ENCODE measurements at regions not wholly inside any gene's neighbourhood (a gene's known extent, or its start where the extent isn't known, plus 50 kb on each side); places are given as distances from the start of the nearest gene placed in this dataset.

DNA sequence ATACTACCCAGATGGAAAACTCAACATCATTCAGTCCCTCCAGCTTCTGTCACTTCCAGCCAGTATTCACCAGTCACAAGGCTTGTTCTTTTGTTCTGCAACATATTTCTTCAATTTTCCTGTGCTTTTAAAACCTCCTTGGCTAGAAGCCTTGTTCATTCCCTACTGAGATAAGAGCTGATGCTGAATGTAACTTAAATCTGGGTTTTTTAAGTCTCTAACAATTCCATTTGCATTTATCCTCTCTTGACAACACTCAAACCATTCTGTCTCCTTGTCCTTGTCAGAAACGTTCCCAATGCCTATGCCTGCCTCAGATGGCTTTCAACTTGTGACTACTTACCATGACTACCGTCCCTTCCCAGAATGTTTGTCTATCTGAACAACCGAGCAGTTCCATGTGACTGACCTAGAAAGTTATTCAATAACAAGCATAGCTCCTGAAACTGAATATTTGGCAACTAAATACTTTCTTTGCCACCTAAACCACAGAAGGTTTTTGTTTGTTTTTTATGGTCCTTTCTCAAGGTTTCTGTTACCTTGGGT, 682.9 kb upstream of the GALNTL6 start:
- DNase-seq = no peak

DNA sequence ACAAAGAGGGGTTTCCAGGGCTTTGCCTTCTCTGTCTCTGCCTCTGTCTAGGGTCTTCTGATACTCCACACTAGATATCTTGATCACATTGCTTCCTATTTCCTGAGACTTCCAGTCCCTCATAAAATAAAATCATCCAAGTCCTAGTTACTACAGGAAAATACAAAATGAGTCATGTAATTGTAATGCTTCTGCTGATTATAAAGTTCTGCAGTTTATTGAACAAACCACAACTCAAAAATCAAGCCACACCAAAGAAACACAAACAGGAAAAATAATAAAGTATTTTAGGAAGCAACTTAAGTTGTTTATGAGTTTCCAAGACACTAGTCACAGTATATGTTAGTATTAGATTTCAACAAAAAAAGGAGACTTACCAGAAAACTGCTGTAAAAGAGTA, 695.1 kb upstream of the GALNTL6 start:
- DNase-seq = no peak

DNA sequence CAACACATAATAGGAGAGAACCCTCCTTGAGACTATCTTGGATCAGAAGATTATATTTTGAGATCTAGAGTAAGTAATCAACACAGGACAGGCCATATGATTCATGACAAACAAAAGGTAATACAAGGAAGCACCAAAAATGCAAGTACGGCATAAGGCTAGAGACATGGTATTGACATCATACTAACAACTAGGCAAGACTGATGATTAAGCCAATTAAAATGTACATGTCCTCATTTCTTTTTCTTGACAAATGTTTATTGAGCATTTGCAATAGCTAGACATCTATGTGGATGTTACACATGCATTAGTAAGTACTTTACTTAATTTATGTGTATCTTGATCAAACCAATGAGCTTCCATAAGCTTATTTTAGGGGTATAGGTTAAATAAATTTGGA, 695.7 kb upstream of the GALNTL6 start:
- DNase-seq = no peak

DNA sequence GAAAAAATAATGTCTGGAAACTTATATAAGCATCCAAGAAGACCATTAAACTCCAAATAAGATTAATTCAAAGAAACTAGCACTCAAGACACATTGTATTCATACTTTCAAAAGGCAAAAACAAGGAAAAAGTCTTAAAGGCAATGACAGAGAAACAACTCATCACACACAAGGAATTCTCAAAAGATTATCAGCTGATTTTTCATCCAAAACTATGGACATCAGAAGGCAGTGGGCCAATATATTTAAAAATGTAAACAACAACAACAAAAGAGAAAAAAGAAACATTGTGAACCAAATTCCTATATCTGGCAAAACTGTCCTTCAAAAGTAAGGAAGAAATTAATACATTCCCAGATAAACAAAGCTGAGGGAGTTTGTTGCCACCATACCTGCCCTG, 711.4 kb upstream of the GALNTL6 start:
- DNase-seq = no peak

GRCh38 chr4:171087089-171087488, 726.1 kb upstream of the GALNTL6 start:
- no peak for DNase-seq

GRCh38 chr4:171067422-171067821, 745.8 kb upstream of the GALNTL6 start:
- DNase-seq = no peak

GRCh38 chr4:171049380-171049779, 763.8 kb upstream of the GALNTL6 start:
- no peak for DNase-seq

- DNase-seq = no peak
Measured at GRCh38 chr4:171042989-171043524, 770.1 kb upstream of the GALNTL6 start.

DNA sequence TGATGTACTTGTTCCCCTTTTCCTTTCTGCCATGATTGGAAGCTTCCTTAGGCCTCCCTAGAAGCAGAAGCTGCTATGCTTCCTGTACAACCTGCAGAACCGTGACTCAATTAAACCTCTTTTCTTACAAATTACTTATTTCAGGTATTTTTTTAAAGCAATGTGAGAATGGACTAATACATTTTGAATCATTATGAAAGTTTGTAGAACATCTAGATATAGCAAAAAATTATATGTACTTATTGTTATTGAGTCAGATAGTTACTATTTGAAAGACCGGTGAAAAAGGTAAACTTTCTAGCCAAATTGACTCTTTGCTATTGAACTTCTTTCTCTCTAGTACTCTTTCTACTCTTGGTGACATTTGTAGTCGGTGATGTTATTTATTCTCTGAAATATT, 777.3 kb upstream of the GALNTL6 start:
- DNase-seq = no peak

DNA sequence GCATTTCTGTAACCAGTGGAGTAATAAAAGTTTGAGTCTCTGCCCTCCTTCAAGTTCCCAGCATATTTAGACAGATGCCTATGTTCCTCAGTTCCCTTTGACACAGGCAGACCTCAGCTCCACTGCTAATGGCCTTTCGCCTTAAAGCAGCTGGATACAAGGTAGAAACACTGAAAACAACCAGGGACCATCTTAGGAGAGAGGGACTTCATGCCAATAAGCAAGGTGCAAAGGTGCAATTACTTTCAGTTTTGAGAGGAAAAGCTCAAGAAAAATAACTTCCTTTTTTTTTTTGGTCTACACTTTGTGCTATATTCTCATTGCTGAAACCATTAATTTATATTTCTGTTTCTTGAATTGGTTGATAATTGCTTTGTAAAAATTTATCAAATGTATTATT, 781.9 kb upstream of the GALNTL6 start:
- DNase-seq = no peak

- DNase-seq = no peak
Measured at GRCh38 chr4:171025776-171026175, 787.4 kb upstream of the GALNTL6 start.

DNA sequence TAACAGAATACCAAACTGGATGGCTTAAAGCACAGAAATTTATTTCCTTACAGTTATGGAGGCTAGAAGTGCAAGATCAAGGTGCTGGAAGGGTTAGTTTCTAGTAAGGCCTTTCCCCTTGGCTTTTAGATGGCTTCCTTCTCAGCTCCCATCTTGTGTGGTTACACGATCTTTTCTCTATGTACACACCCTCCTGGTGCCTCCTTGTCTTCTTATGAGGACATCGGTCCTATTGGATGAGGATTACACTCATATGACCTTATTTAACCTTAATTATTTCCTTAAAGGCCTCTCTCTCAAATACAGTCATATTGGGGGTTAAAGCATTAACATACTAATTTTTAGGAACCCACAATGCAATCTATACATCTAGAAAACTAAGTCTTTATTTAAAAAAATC, 787.9 kb upstream of the GALNTL6 start:
- no peak for DNase-seq

GRCh38 chr4:171024720-171025303, 788.4 kb upstream of the GALNTL6 start:
- DNase-seq = no peak

DNA sequence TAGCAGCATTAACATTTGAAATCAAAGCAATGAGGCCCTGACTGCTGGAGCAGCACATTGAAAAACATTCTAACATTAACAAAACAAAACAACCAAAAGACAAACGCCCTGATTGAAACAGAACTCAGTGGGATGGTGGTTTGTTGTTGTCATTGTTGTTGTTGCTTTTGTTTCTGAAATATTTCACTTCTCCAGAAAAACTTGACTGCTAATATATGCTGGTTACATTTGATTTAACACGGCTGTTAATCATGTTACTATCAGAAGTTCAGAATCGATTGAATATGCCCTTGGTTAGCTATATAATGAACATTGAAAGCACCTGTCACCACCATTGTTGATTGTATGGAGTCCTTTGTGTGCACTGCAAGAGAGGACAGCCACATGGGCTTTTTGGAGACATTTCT, 790.4 kb upstream of the GALNTL6 start:
- DNase-seq = no peak

GRCh38 chr4:171017593-171017992, 795.6 kb upstream of the GALNTL6 start:
- DNase-seq = no peak

GRCh38 chr4:171016145-171016544, 797.1 kb upstream of the GALNTL6 start:
- DNase-seq = no peak

DNA sequence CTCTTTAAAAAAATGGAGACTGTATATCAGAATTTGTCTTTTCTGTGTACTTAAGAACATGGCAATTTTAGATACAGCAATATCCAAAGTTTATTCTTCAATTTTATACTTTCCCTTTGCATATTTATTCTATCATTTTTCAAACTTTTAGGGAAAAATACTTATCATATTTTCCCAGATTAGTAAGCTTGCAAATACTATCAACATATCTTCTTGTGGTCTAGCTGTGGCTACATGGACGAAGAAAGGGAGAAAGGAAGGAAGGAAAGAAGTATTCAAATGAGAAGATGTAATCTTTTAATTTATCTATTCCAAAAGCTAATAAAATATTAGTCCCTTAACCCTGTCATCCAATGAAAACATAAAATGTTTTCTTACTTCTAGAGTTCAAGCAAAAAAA, 797.8 kb upstream of the GALNTL6 start:
- DNase-seq = no peak

DNA sequence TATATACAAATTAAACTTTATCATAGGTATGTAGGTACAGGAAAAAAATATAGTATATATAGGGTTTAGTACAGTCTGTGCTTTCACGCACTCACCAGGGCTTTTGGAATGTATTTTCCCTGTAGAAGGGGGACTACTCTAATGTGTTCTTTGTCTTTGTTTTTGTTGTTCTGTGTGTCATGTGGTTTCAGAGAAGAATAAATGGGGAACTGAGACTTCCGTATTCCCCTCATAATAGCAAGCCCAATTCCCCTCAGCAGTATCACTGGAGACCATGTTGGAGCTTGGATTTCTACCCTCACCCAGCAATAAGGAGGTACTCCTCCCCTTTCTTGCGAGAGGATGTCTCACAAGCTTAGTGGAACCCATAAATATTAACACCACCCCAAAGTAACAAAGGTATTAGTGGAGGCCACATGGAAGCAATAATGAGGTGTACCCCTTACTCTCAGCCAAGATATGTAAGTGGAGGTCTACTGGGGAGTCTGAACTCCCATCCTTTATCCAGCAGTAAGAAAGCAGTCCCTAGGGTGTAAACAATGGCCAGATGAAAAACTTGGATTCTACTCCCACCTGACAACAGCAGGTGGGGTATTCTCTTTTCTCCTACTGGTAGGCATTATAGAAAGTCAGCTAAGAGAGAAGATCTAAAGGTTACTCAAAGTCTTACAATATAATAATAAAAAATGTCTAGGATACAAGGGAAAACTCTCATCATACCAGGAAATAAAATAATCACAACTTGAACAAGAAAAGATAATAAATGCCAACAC, 805.4 kb upstream of the GALNTL6 start:
- no peak for DNase-seq

- no peak for DNase-seq
Measured at GRCh38 chr4:171002246-171002645, 811.0 kb upstream of the GALNTL6 start.

- no peak for DNase-seq
Measured at GRCh38 chr4:170990989-170991589, 822.1 kb upstream of the GALNTL6 start.

DNA sequence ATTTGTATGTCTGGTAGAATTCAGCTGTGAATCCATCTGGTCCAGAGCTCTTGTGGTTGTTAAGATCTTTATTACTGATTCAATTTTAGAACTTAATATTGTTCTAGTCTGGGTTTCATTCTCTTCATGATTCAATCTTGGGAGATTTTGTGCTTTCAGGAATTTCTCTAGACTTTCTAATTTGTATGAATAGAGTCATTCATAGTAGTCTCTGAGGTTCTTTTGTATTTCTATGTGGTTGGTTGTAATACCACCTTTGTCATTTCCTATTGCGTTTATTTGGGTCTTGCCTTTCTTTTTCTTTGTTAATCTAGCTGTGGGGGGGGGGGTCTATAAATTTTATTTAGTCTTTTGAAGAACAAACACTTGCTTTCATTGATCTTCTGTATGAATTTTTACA, 824.8 kb upstream of the GALNTL6 start:
- DNase-seq = no peak

GRCh38 chr4:170979736-170980135, 833.5 kb upstream of the GALNTL6 start:
- DNase-seq = no peak

DNA sequence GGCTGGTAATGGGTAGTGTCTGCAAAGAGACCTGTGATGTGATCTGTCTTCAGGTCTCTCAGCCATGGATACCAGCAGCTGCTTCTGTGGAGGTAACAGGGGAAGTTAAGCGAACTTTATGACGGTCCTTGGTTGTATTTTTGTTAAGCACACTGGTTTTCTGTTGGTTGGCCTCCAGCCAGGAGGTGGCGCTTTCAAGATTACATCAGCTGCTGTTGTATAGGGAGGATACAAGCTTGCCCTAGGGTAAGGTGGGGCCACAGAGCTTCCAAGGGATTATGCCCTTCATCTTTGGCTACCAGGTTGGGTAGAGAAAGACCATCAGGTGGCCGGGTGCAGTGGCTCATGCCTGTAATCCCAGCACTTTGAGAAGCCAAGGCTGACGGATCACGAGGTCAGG, 834.2 kb upstream of the GALNTL6 start:
- no peak for DNase-seq

DNA sequence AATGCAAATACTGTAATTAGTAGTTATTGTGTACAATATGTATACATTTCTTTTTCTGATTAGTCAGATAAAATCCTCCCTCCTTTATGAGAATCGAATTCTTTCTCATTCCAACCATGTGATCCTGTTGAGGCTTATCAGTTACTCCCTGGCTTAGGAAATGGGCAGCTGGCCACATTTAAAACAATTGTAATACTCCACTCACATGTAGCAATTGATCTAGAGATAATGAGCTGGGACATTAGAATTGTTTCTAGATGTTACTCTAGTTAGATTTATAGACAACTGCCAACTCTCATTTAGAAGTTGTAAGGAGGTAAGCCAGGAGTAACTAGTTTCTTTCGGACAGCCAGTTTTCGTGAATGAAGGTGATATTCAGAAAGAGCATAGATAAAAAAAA, 859.3 kb upstream of the AADAT start:
- DNase-seq = no peak

All from NCI-H1092 (cell line).